ENCODE measurements at regions not wholly inside any gene's neighbourhood (a gene's known extent, or its start where the extent isn't known, plus 50 kb on each side); places are given as distances from the start of the nearest gene placed in this dataset.

GRCh38 chrX:146208821-146209220 is 391.2 kb downstream of the SLITRK2 start:
- TF ChIP-seq, protein P1, sequence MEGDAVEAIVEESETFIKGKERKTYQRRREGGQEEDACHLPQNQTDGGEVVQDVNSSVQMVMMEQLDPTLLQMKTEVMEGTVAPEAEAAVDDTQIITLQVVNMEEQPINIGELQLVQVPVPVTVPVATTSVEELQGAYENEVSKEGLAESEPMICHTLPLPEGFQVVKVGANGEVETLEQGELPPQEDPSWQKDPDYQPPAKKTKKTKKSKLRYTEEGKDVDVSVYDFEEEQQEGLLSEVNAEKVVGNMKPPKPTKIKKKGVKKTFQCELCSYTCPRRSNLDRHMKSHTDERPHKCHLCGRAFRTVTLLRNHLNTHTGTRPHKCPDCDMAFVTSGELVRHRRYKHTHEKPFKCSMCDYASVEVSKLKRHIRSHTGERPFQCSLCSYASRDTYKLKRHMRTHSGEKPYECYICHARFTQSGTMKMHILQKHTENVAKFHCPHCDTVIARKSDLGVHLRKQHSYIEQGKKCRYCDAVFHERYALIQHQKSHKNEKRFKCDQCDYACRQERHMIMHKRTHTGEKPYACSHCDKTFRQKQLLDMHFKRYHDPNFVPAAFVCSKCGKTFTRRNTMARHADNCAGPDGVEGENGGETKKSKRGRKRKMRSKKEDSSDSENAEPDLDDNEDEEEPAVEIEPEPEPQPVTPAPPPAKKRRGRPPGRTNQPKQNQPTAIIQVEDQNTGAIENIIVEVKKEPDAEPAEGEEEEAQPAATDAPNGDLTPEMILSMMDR (IDR thresholded peaks at IDR 0.05; ENCODE audit: borderline replicate concordance, extremely low read depth, low read length, poor library complexity, severe bottlenecking): no peak
- TF ChIP-seq EZH2 (IDR thresholded peaks at IDR 0.05; ENCODE audit: borderline replicate concordance, low read depth, low read length, severe bottlenecking): no peak

Data from DND-41 (cell line).